Neuronal stem cell (in vitro differentiated cells): ENCODE measurements at regions not wholly inside any gene's neighbourhood (a gene's known extent, or its start where the extent isn't known, plus 50 kb on each side); places are given as distances from the start of the nearest gene placed in this dataset.

Experiments used
- DNase-seq: peaks from one replicate; pipeline ENCODE4 v3.0.0-alpha.2; 2013; ENCODE audit warnings: low spot score
- H2AFZ ChIP-seq: one replicate; pipeline ENCODE4 v1.6.1; 2013; ENCODE audit warnings: mild to moderate bottlenecking, low read length, inconsistent platforms
- H2AK5ac ChIP-seq: 2 replicates; pipeline ENCODE4 v1.6.1; 2013; ENCODE audit warnings: low read depth, mild to moderate bottlenecking, inconsistent platforms, low read length, moderate library complexity, mixed read lengths
- H2BK120ac ChIP-seq: 2 replicates; pipeline ENCODE4 v1.6.1; 2013; ENCODE audit warnings: low read depth, mild to moderate bottlenecking, inconsistent platforms, low read length, moderate library complexity, mixed read lengths
- H2BK12ac ChIP-seq: one replicate; pipeline ENCODE4 v1.6.1; 2013; ENCODE audit warnings: low read length, inconsistent platforms
- H2BK15ac ChIP-seq: 2 replicates; pipeline ENCODE4 v1.6.1; 2013; ENCODE audit warnings: mild to moderate bottlenecking, low read length, inconsistent platforms, mixed read lengths
- H2BK5ac ChIP-seq: one replicate; pipeline ENCODE4 v1.6.1; 2013; ENCODE audit warnings: inconsistent platforms, mild to moderate bottlenecking, low read length, moderate library complexity
- H3K14ac ChIP-seq: one replicate; pipeline ENCODE4 v1.6.1; 2013; ENCODE audit warnings: low read length, inconsistent platforms
- H3K18ac ChIP-seq: 2 replicates; pipeline ENCODE4 v1.6.1; 2013; ENCODE audit warnings: low read length, inconsistent platforms
- H3K23ac ChIP-seq: 2 replicates; pipeline ENCODE4 v1.6.1; 2013; ENCODE audit warnings: low read depth, mild to moderate bottlenecking, mixed read lengths, low read length, inconsistent platforms; ENCODE audit not compliant: poor library complexity
- H3K27ac ChIP-seq: replicated peaks from 3 replicates; pipeline ENCODE4 v1.5.1; 2013; ENCODE audit warnings: low read length, inconsistent platforms
- H3K27me3 ChIP-seq, 3 experiments: 2 replicates each; pipeline ENCODE4 v1.6.1; 2013; ENCODE audit warnings: low read length in 3 of 3, mild to moderate bottlenecking in 2 of 3, inconsistent platforms in 1 of 3, low read depth in 1 of 3, mixed read lengths in 1 of 3, moderate library complexity in 1 of 3; ENCODE audit not compliant: control insufficient read depth in 3 of 3, insufficient read depth in 3 of 3
- H3K36me3 ChIP-seq, 2 donors: replicated peaks in 1 of 2; 2 replicates each; pipeline ENCODE4 v1.6.1; 2013; ENCODE audit warnings: low read length in 2 of 2; ENCODE audit not compliant: control insufficient read depth in 2 of 2, insufficient read depth in 2 of 2
- H3K4ac ChIP-seq: 2 replicates; pipeline ENCODE4 v1.6.1; 2013; ENCODE audit warnings: inconsistent platforms, mild to moderate bottlenecking, low read length, moderate library complexity
- H3K4me1 ChIP-seq, 2 donors: 1 replicate in 1 of 2; 2 replicates in 1 of 2; pipeline ENCODE4 v1.6.1; 2013; ENCODE audit warnings: low read length in 2 of 2, low read depth in 1 of 2; ENCODE audit not compliant: control insufficient read depth in 2 of 2, insufficient read depth in 1 of 2
- H3K4me2 ChIP-seq: one replicate; pipeline ENCODE4 v1.6.1; 2013; ENCODE audit warnings: mild to moderate bottlenecking, low read length, inconsistent platforms; ENCODE audit not compliant: insufficient read depth, poor library complexity, severe bottlenecking
- H3K4me3 ChIP-seq, 2 donors: 2 replicates each; pipeline ENCODE4 v1.5.1; 2013; ENCODE audit warnings: low read length in 2 of 2, mild to moderate bottlenecking in 2 of 2, inconsistent platforms in 1 of 2, moderate library complexity in 1 of 2
- H3K79me1 ChIP-seq: one replicate; pipeline ENCODE4 v1.6.1; 2013; ENCODE audit warnings: low read depth, mild to moderate bottlenecking, inconsistent platforms, low read length, moderate library complexity
- H3K9ac ChIP-seq: one replicate; pipeline ENCODE4 v1.6.1; 2013; ENCODE audit warnings: mild to moderate bottlenecking, low read depth, low read length, inconsistent platforms; ENCODE audit not compliant: poor library complexity
- H3K9me3 ChIP-seq, 2 donors: replicated peaks in 1 of 2; 2 replicates each; pipeline versions ENCODE3 to v1.6.1; 2013; ENCODE audit warnings: low read length in 2 of 2, mild to moderate bottlenecking in 2 of 2, inconsistent platforms in 1 of 2, low read depth in 1 of 2, mixed read lengths in 1 of 2, moderate library complexity in 1 of 2; ENCODE audit not compliant: control insufficient read depth in 2 of 2, insufficient read depth in 1 of 2
- H4K8ac ChIP-seq: one replicate; pipeline ENCODE4 v1.6.1; 2013; ENCODE audit warnings: low read depth, mild to moderate bottlenecking, inconsistent platforms, low read length, moderate library complexity
- H4K91ac ChIP-seq: one replicate; pipeline ENCODE4 v1.6.1; 2013; ENCODE audit warnings: low read length, low read depth, mild to moderate bottlenecking, inconsistent platforms; ENCODE audit not compliant: poor library complexity
- WGBS, 2 donors: extraction: QIAGEN DNeasy Blood & Tissue Kit; methylation state at CpG; one replicate each; pipeline ENCODE4 v1.1.7; 2013; ENCODE audit warnings: missing lambda C conversion rate in 2 of 2, mixed read lengths in 1 of 2; ENCODE audit not compliant: insufficient read length in 2 of 2, insufficient replicate concordance in 1 of 2; ENCODE audit errors: extremely low coverage in 2 of 2; 5-methylcytosine and 5-hydroxymethylcytosine counted together

GRCh38 chr18:67997496-67997895, 481.0 kb upstream of the DSEL start:
- no peak overlapping the region for H2BK12ac ChIP-seq
- DNase-seq = no peak
- no peak overlapping the region for H2BK15ac ChIP-seq
- no CpG with 5 or more reads among the region's 5 CpGs for WGBS, 2 donors
- no peak overlapping the region for H3K14ac ChIP-seq
- H3K4ac ChIP-seq = no peak overlapping the region
- no peaks in the 10 kb centered on the region for H3K79me1 ChIP-seq
- H3K4me2 ChIP-seq = no peak overlapping the region
- H2BK120ac ChIP-seq = no peak overlapping the region
- H3K23ac ChIP-seq = no peak overlapping the region
- no peak overlapping the region for H3K9ac ChIP-seq
- H3K27me3 ChIP-seq = no peaks in the 10 kb centered on the region
- H3K27ac ChIP-seq = no peak overlapping the region
- no peak overlapping the region for H2AK5ac ChIP-seq
- no peak overlapping the region for H4K91ac ChIP-seq
- no peaks in the 10 kb centered on the region for H3K9me3 ChIP-seq
- no peaks in the 10 kb centered on the region for H3K36me3 ChIP-seq
- H2AFZ ChIP-seq = peak overlapping the region; percentile 43
- H4K8ac ChIP-seq = no peak overlapping the region
- H3K18ac ChIP-seq = no peak overlapping the region
- no peak overlapping the region for H3K4me3 ChIP-seq
- no peak overlapping the region for H2BK5ac ChIP-seq
- H3K4me1 ChIP-seq = no peaks in the 10 kb centered on the region

- H2BK5ac ChIP-seq = no peak overlapping the region
- H3K9ac ChIP-seq = no peak overlapping the region
- H3K4ac ChIP-seq = no peak overlapping the region
- no peaks in the 10 kb centered on the region for H3K9me3 ChIP-seq
- no peak overlapping the region for H3K18ac ChIP-seq
- no peak overlapping the region for H2BK120ac ChIP-seq
- H3K27me3 ChIP-seq = no peaks in the 10 kb centered on the region
- no peak overlapping the region for H3K4me3 ChIP-seq
- WGBS, 2 donors = no CpG with 5 or more reads among the region's 3 CpGs
- H2BK15ac ChIP-seq = no peak overlapping the region
- no peak overlapping the region for H2AFZ ChIP-seq
- no peak overlapping the region for H3K27ac ChIP-seq
- H4K91ac ChIP-seq = no peak overlapping the region
- no peak overlapping the region for H3K14ac ChIP-seq
- H3K36me3 ChIP-seq = no peaks in the 10 kb centered on the region
- no peaks in the 10 kb centered on the region for H3K4me1 ChIP-seq
- H3K23ac ChIP-seq = no peak overlapping the region
- H2BK12ac ChIP-seq = no peak overlapping the region
- no peak overlapping the region for H2AK5ac ChIP-seq
- H4K8ac ChIP-seq = no peak overlapping the region
- no peaks in the 10 kb centered on the region for H3K79me1 ChIP-seq
- DNase-seq = no peak
- no peak overlapping the region for H3K4me2 ChIP-seq
These were observed 479.2 kb upstream of the DSEL start for GRCh38 chr18:67995769-67996168.

GRCh38 chr18:67980241-67980640, 463.7 kb upstream of the DSEL start:
- Histone ChIP-seq H3K27me3 (no peaks in the 10 kb centered on the region), H2BK5ac (no peak overlapping the region), H3K4ac (no peak overlapping the region), H3K14ac (no peak overlapping the region), H3K4me2 (no peak overlapping the region), H2AFZ (peak overlapping the region; percentile 58), H3K9ac (no peak overlapping the region), H3K9me3 (peaks cover 0 to 2% of the 10 kb centered on the region in 2 donors), H3K18ac (no peak overlapping the region), H3K36me3 (no peaks in the 10 kb centered on the region), H4K91ac (no peak overlapping the region), H2BK12ac (no peak overlapping the region), H3K4me3 (no peak overlapping the region), H2AK5ac (no peak overlapping the region), H3K27ac (no peak overlapping the region), H3K79me1 (no peaks in the 10 kb centered on the region), H3K23ac (no peak overlapping the region), H3K4me1 (peaks cover 0 to 3% of the 10 kb centered on the region in 2 donors), H2BK120ac (no peak overlapping the region), H4K8ac (no peak overlapping the region), H2BK15ac (no peak overlapping the region)
- no CpG with 5 or more reads among the region's 2 CpGs for WGBS, 2 donors
- no peak for DNase-seq

- Histone ChIP-seq H3K9me3 (peaks cover 0 to 2% of the 10 kb centered on the region in 2 donors), H3K14ac (peak overlapping the region; percentile 84), H4K8ac (no peak overlapping the region), H3K4me2 (no peak overlapping the region), H4K91ac (no peak overlapping the region), H3K27ac (no peak overlapping the region), H3K79me1 (no peaks in the 10 kb centered on the region), H3K4ac (no peak overlapping the region), H2AFZ (no peak overlapping the region), H3K36me3 (no peaks in the 10 kb centered on the region), H3K4me3 (no peak overlapping the region), H3K18ac (peak overlapping the region; percentile 89), H3K4me1 (peaks cover 0 to 3% of the 10 kb centered on the region in 2 donors), H2BK15ac (peak overlapping the region; percentile 89), H2AK5ac (peak overlapping the region; percentile 86), H3K27me3 (no peaks in the 10 kb centered on the region), H2BK120ac (no peak overlapping the region), H2BK5ac (peak overlapping the region; percentile 82), H3K23ac (no peak overlapping the region), H2BK12ac (no peak overlapping the region), H3K9ac (no peak overlapping the region)
- no peak for DNase-seq
- WGBS, 2 donors = no CpG with 5 or more reads among the region's 7 CpGs
These were observed 460.6 kb upstream of the DSEL start for GRCh38 chr18:67977067-67977616.
